ENCODE measurements at regions not wholly inside any gene's neighbourhood (a gene's known extent, or its start where the extent isn't known, plus 50 kb on each side); places are given as distances from the start of the nearest gene placed in this dataset.

GRCh38 chr18:41537666-41538065, 417.4 kb upstream of the PIK3C3 start:
- Histone ChIP-seq H2AFZ (ENCODE audit: low read length) (no peak overlapping the region), H3K27ac (ENCODE audit: low read length) (no peak overlapping the region), H3K9me2 (replicated peaks; ENCODE audit: low read length) (no peaks in the 10 kb centered on the region), H3K9ac (ENCODE audit: low read length) (no peak overlapping the region), H3K27me3 (ENCODE audit: low read length) (no peaks in the 10 kb centered on the region), H3K4me1 (ENCODE audit: insufficient read depth, low read length) (peaks cover 9% of the 10 kb centered on the region; the same call in 1 of the 2 replicates), H3K4me2 (ENCODE audit: low read length) (no peak overlapping the region), H3K4me3 (ENCODE audit: low read length) (no peak overlapping the region), H3F3A (ENCODE audit: low read length, unreplicated experiment) (no peaks in the 10 kb centered on the region), H3K9me3 (ENCODE audit: low read length) (no peaks in the 10 kb centered on the region), H4K20me1 (ENCODE audit: low read length) (no peaks in the 10 kb centered on the region), H3K79me2 (ENCODE audit: low read length) (no peaks in the 10 kb centered on the region), H3K36me3 (ENCODE audit: low read depth, low read length) (no peaks in the 10 kb centered on the region)
- no peak for DNase-seq
- ChIA-PET POLR2A (ENCODE audit: unreplicated experiment) (no interaction called here), CTCF (no interaction called here)
- no peak for ATAC-seq
- intact Hi-C loops (cut with micrococcal nuclease): no loop called here
- TF ChIP-seq EZH2phosphoT487 (IDR thresholded peaks at IDR 0.05; ENCODE audit: borderline replicate concordance, low read length) (no peak), EZH2 (IDR thresholded peaks at IDR 0.05; ENCODE audit: low read length, unreplicated experiment) (no peak)
- TF ChIP-seq, protein P1, sequence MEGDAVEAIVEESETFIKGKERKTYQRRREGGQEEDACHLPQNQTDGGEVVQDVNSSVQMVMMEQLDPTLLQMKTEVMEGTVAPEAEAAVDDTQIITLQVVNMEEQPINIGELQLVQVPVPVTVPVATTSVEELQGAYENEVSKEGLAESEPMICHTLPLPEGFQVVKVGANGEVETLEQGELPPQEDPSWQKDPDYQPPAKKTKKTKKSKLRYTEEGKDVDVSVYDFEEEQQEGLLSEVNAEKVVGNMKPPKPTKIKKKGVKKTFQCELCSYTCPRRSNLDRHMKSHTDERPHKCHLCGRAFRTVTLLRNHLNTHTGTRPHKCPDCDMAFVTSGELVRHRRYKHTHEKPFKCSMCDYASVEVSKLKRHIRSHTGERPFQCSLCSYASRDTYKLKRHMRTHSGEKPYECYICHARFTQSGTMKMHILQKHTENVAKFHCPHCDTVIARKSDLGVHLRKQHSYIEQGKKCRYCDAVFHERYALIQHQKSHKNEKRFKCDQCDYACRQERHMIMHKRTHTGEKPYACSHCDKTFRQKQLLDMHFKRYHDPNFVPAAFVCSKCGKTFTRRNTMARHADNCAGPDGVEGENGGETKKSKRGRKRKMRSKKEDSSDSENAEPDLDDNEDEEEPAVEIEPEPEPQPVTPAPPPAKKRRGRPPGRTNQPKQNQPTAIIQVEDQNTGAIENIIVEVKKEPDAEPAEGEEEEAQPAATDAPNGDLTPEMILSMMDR (conservative IDR thresholded peaks at IDR 0.05; ENCODE audit: low read depth, low read length): no peak
- no TSS peak for BruUV-seq (replicated peaks)

GRCh38 chr18:41532344-41533086, 422.5 kb upstream of the PIK3C3 start:
- no peak overlapping the region for H3K4me3 ChIP-seq (ENCODE audit: low read length)
- no peaks in the 10 kb centered on the region for H3K79me2 ChIP-seq (ENCODE audit: low read length)
- no peaks in the 10 kb centered on the region for H3F3A ChIP-seq (ENCODE audit: low read length, unreplicated experiment)
- no peaks in the 10 kb centered on the region for H3K9me2 ChIP-seq (replicated peaks; ENCODE audit: low read length)
- ATAC-seq (peak; percentile 74), DNase-seq (peak; percentile 57)
- no peaks in the 10 kb centered on the region for H3K9me3 ChIP-seq (ENCODE audit: low read length)
- H3K9ac ChIP-seq (ENCODE audit: low read length): no peak overlapping the region
- intact Hi-C loops (cut with micrococcal nuclease): loop anchor here (2.0 kb wide), 2 partner anchors 138 to 212 kb away; no protein-coding TSS in a partner anchor
- ChIA-PET POLR2A (ENCODE audit: unreplicated experiment) (no interaction called here), CTCF (interaction anchor here (0.6 kb wide), 1 partner anchor 31 kb away, joined by 3 read pairs; no protein-coding TSS in a partner anchor)
- no peaks in the 10 kb centered on the region for H3K27me3 ChIP-seq (ENCODE audit: low read length)
- BruUV-seq (replicated peaks): no TSS peak
- TF ChIP-seq, protein P1 (conservative IDR thresholded peaks at IDR 0.05; ENCODE audit: low read depth, low read length): peak; percentile 53
- TF ChIP-seq EZH2phosphoT487 (IDR thresholded peaks at IDR 0.05; ENCODE audit: borderline replicate concordance, low read length) (no peak), EZH2 (IDR thresholded peaks at IDR 0.05; ENCODE audit: low read length, unreplicated experiment) (no peak)
- peaks cover 12% of the 10 kb centered on the region; the same call in 1 of the 2 replicates for H3K4me1 ChIP-seq (ENCODE audit: insufficient read depth, low read length)
- H2AFZ ChIP-seq (ENCODE audit: low read length): no peak overlapping the region
- H4K20me1 ChIP-seq (ENCODE audit: low read length): no peaks in the 10 kb centered on the region
- no peak overlapping the region for H3K27ac ChIP-seq (ENCODE audit: low read length)
- H3K36me3 ChIP-seq (ENCODE audit: low read depth, low read length): no peaks in the 10 kb centered on the region
- H3K4me2 ChIP-seq (ENCODE audit: low read length): no peak overlapping the region; the same call in 1 of the 2 replicates

- BruUV-seq (replicated peaks): no TSS peak
- ChIA-PET POLR2A (ENCODE audit: unreplicated experiment) (no interaction called here), CTCF (no interaction called here)
- Histone ChIP-seq H3K27ac (ENCODE audit: low read length) (no peak overlapping the region), H3K36me3 (ENCODE audit: low read depth, low read length) (no peaks in the 10 kb centered on the region), H3K9me3 (ENCODE audit: low read length) (no peaks in the 10 kb centered on the region), H3F3A (ENCODE audit: low read length, unreplicated experiment) (no peaks in the 10 kb centered on the region), H3K9ac (ENCODE audit: low read length) (no peak overlapping the region), H3K9me2 (replicated peaks; ENCODE audit: low read length) (no peaks in the 10 kb centered on the region), H2AFZ (ENCODE audit: low read length) (no peak overlapping the region), H3K27me3 (ENCODE audit: low read length) (no peaks in the 10 kb centered on the region), H3K4me3 (ENCODE audit: low read length) (no peak overlapping the region), H4K20me1 (ENCODE audit: low read length) (no peaks in the 10 kb centered on the region), H3K4me2 (ENCODE audit: low read length) (no peak overlapping the region), H3K4me1 (ENCODE audit: insufficient read depth, low read length) (peaks cover 12% of the 10 kb centered on the region; the same call in 1 of the 2 replicates), H3K79me2 (ENCODE audit: low read length) (no peaks in the 10 kb centered on the region)
- ATAC-seq: no peak
- TF ChIP-seq EZH2phosphoT487 (IDR thresholded peaks at IDR 0.05; ENCODE audit: borderline replicate concordance, low read length) (no peak), EZH2 (IDR thresholded peaks at IDR 0.05; ENCODE audit: low read length, unreplicated experiment) (no peak)
- TF ChIP-seq, protein P1 (conservative IDR thresholded peaks at IDR 0.05; ENCODE audit: low read depth, low read length): no peak
- DNase-seq: no peak
- intact Hi-C loops (cut with micrococcal nuclease): no loop called here
Measured at GRCh38 chr18:41530970-41531369, 424.1 kb upstream of the PIK3C3 start.
